Fibroblast of lung (primary cell): ENCODE measurements at regions not wholly inside any gene's neighbourhood (a gene's known extent, or its start where the extent isn't known, plus 50 kb on each side); places are given as distances from the start of the nearest gene placed in this dataset.

Source experiments
- EZH2 ChIP-seq: IDR thresholded peaks from 2 replicates; pipeline ENCODE4 v1.5.1; 2012; ENCODE audit warnings: low read length, control low read depth, mild to moderate bottlenecking; ENCODE audit errors: missing control alignments
- TF ChIP-seq, protein P1 (sequence below), 2 donors: IDR thresholded peaks in 1 of 2; conservative IDR thresholded peaks in 1 of 2; 1 replicate in 1 of 2; 2 replicates in 1 of 2; pipeline ENCODE4 v1.5.1; 2011 to 2012; ENCODE audit warnings: low read length in 2 of 2, control low read depth in 1 of 2, inconsistent platforms in 1 of 2, low read depth in 1 of 2, mild to moderate bottlenecking in 1 of 2

DNA sequence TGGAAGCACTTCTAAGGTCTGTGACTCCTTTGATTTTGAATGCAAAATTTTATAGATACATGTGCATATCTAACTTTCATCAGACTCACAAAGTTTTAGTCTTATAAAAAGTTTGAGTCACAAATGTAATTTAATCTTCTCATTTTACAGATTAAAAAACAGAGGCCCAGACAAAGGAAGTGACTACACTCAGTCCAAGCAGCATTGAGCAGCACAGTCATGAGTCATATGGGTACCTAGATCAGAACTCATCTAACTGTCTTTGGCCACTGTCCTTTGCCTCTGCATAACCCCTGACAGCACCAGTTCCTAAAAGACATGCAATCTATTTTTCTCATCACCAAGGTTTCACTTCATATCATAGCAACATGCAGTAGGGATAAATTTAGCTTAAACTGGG lies 210.7 kb upstream of the KCNH8 start:
- TF ChIP-seq, protein P1, sequence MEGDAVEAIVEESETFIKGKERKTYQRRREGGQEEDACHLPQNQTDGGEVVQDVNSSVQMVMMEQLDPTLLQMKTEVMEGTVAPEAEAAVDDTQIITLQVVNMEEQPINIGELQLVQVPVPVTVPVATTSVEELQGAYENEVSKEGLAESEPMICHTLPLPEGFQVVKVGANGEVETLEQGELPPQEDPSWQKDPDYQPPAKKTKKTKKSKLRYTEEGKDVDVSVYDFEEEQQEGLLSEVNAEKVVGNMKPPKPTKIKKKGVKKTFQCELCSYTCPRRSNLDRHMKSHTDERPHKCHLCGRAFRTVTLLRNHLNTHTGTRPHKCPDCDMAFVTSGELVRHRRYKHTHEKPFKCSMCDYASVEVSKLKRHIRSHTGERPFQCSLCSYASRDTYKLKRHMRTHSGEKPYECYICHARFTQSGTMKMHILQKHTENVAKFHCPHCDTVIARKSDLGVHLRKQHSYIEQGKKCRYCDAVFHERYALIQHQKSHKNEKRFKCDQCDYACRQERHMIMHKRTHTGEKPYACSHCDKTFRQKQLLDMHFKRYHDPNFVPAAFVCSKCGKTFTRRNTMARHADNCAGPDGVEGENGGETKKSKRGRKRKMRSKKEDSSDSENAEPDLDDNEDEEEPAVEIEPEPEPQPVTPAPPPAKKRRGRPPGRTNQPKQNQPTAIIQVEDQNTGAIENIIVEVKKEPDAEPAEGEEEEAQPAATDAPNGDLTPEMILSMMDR (conservative IDR thresholded peaks at IDR 0.05 in 1 of 2, IDR thresholded peaks at IDR 0.05 in 1 of 2; ENCODE audit: low read depth in 1 of 2, low read length in 2 of 2) = no peak
- no peak for TF ChIP-seq EZH2
